Smooth muscle cell (in vitro differentiated cells): ENCODE measurements at regions not wholly inside any gene's neighbourhood (a gene's known extent, or its start where the extent isn't known, plus 50 kb on each side); places are given as distances from the start of the nearest gene placed in this dataset.

Experiments used
- DNase-seq: peaks from one replicate; lab custom pipeline; 2025; ENCODE audit not compliant: unreplicated experiment; lab: John Stamatoyannopoulos, UW
- H2AFZ ChIP-seq: fragments of 200-600 bp; sonication (generic); 2 replicates; pipeline ENCODE4 v1.6.0; 2016; ENCODE audit warnings: antibody characterized with exemption, low read depth, mild to moderate bottlenecking
- H3F3A ChIP-seq: fragments of 200-600 bp; sonication (generic); 2 replicates; pipeline ENCODE4 v1.6.0; 2017; ENCODE audit warnings: antibody characterized with exemption, low read depth
- H3K27ac ChIP-seq: fragments of 200-600 bp; sonication (generic); 2 replicates; pipeline ENCODE4 v1.5.1; 2016; ENCODE audit warnings: low read depth, mild to moderate bottlenecking
- H3K27me3 ChIP-seq: fragments of 200-600 bp; sonication (generic); 2 replicates; pipeline ENCODE4 v1.6.1; 2016; ENCODE audit warnings: low read depth, mild to moderate bottlenecking
- H3K36me3 ChIP-seq: fragments of 200-600 bp; sonication (generic); 2 replicates; pipeline ENCODE4 v1.5.1; 2016; ENCODE audit warnings: low read depth
- H3K4me1 ChIP-seq: fragments of 200-600 bp; sonication (generic); 2 replicates; pipeline ENCODE4 v1.5.1; 2016; ENCODE audit warnings: low read depth
- H3K4me2 ChIP-seq: fragments of 200-600 bp; sonication (generic); 2 replicates; pipeline ENCODE4 v1.6.0; 2016; ENCODE audit warnings: mild to moderate bottlenecking
- H3K4me3 ChIP-seq: fragments of 200-600 bp; sonication (generic); 2 replicates; pipeline ENCODE4 v1.5.1; 2016; ENCODE audit warnings: mild to moderate bottlenecking
- H3K79me2 ChIP-seq: fragments of 200-600 bp; sonication (generic); 2 replicates; pipeline ENCODE4 v1.6.0; 2016; ENCODE audit warnings: low read depth, mild to moderate bottlenecking
- H3K9ac ChIP-seq: fragments of 200-600 bp; sonication (generic); 2 replicates; pipeline ENCODE4 v1.6.0; 2016; ENCODE audit warnings: low read depth
- H3K9me3 ChIP-seq: fragments of 200-600 bp; sonication (generic); replicated peaks from 2 replicates; pipeline ENCODE4 v1.5.1; 2016; ENCODE audit warnings: low read depth
- H4K20me1 ChIP-seq: fragments of 200-600 bp; sonication (generic); 2 replicates; pipeline ENCODE4 v1.6.0; 2016; ENCODE audit warnings: low read depth
- CTCF ChIP-seq: fragments of 200-600 bp; sonication (generic); IDR thresholded peaks from 2 replicates; pipeline ENCODE4 v1.5.1; 2017; ENCODE audit warnings: borderline replicate concordance, mild to moderate bottlenecking, antibody characterized with exemption; ENCODE audit not compliant: insufficient read depth, poor library complexity, severe bottlenecking
- whole genome bisulfite sequencing: methylation state at CpG from one replicate; pipeline ENCODE4 v1.1.7; 2016; ENCODE audit warnings: low lambda C conversion rate; 5-methylcytosine and 5-hydroxymethylcytosine counted together

GRCh38 chr6:169380493-169380892, 126.8 kb upstream of the THBS2 start:
- WGBS: 81% methylated on average over 8 of the region's 8 CpGs
- no peaks in the 10 kb centered on the region for H3K4me1 ChIP-seq
- no peaks in the 10 kb centered on the region for H3K9me3 ChIP-seq
- H4K20me1 ChIP-seq: no peaks in the 10 kb centered on the region
- H3K36me3 ChIP-seq: no peaks in the 10 kb centered on the region
- no peak overlapping the region for H3K27ac ChIP-seq
- no peak overlapping the region for H3K4me2 ChIP-seq
- DNase-seq: no peak
- no peak for TF ChIP-seq CTCF
- no peak overlapping the region for H2AFZ ChIP-seq
- no peaks in the 10 kb centered on the region for H3F3A ChIP-seq
- no peaks in the 10 kb centered on the region for H3K79me2 ChIP-seq
- H3K27me3 ChIP-seq: no peaks in the 10 kb centered on the region
- no peak overlapping the region for H3K9ac ChIP-seq
- H3K4me3 ChIP-seq: no peak overlapping the region

GRCh38 chr6:169379495-169380070, 125.9 kb upstream of the THBS2 start:
- no peak overlapping the region for H3K9ac ChIP-seq
- H3K79me2 ChIP-seq: no peaks in the 10 kb centered on the region
- H3K4me2 ChIP-seq: no peak overlapping the region
- no peak for TF ChIP-seq CTCF
- H3F3A ChIP-seq: no peaks in the 10 kb centered on the region
- H3K4me3 ChIP-seq: no peak overlapping the region
- no peaks in the 10 kb centered on the region for H3K36me3 ChIP-seq
- H3K27me3 ChIP-seq: no peaks in the 10 kb centered on the region
- no peak overlapping the region for H2AFZ ChIP-seq
- H4K20me1 ChIP-seq: no peaks in the 10 kb centered on the region
- DNase-seq: no peak
- no peaks in the 10 kb centered on the region for H3K4me1 ChIP-seq
- 93% methylated on average over 18 of the region's 18 CpGs for WGBS
- H3K9me3 ChIP-seq: no peaks in the 10 kb centered on the region
- H3K27ac ChIP-seq: no peak overlapping the region

DNA sequence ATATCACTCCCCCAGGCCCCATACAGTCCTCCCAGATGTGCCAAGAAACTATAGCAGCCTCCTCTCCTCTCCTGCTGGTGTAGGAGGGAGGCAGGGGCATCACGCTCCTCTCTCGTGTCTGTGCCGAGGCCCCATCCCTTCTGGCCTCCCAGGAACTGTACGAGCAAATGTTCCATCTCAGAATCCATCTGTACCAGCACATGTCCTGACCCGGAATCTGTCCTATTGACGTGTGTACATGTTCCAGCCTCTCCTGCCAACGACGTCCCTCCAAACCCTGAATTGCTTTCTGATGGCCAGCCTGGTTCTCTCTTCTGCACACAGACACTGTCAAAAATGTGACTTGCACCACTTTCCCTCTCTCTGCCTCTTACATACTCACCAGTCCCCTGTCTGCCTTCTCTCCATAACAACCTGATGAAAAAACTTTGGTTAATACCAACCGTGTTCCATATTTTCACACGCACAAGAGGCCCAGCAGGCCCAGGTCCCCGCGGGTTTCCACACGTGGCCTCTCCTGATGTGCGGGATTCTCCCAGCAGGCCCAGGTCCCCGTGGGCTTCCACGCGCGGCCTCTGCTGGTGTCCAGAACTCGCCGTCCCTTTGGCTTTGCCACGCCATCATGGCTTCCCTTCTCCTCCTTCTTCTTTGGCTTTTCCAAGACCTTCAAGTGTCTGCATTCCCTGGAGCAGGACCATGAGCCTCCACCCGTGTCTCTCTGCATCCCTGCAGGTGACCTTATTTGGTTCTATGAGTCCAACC, 125.2 kb upstream of the THBS2 start:
- H4K20me1 ChIP-seq: no peaks in the 10 kb centered on the region
- DNase-seq: no peak
- no peaks in the 10 kb centered on the region for H3K4me1 ChIP-seq
- no peak overlapping the region for H2AFZ ChIP-seq
- H3K9me3 ChIP-seq: no peaks in the 10 kb centered on the region
- no peaks in the 10 kb centered on the region for H3K27me3 ChIP-seq
- H3K36me3 ChIP-seq: no peaks in the 10 kb centered on the region
- H3K4me2 ChIP-seq: no peak overlapping the region
- no peak overlapping the region for H3K4me3 ChIP-seq
- H3K79me2 ChIP-seq: no peaks in the 10 kb centered on the region
- 92% methylated on average over 22 of the region's 22 CpGs for WGBS
- no peak for TF ChIP-seq CTCF
- H3K27ac ChIP-seq: no peak overlapping the region
- H3F3A ChIP-seq: no peaks in the 10 kb centered on the region
- no peak overlapping the region for H3K9ac ChIP-seq

DNA sequence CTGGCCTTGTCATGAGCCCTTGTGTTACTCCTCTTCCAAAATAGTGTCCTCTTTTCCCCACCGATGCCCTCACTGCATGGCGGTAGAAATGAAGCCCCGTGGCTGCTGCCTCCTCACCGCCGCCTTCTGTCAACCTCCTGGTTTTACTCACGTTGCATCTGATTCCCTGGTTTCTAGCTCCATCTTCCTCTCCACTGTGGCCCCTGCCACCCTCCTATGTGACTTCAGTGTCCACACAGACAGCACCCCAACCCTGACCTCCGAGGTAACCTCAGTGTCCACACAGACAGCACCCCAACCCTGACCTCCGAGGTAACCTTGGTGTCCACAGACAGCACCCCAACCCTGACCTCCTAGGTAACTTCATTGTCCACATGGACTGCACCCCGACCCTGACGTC, 122.8 kb upstream of the THBS2 start:
- no peaks in the 10 kb centered on the region for H4K20me1 ChIP-seq
- H3K4me2 ChIP-seq: no peak overlapping the region
- 93% methylated on average over 10 of the region's 10 CpGs for WGBS
- no peaks in the 10 kb centered on the region for H3K79me2 ChIP-seq
- no peak overlapping the region for H3K4me3 ChIP-seq
- H3F3A ChIP-seq: no peaks in the 10 kb centered on the region
- DNase-seq: no peak
- H3K9ac ChIP-seq: no peak overlapping the region
- H3K27ac ChIP-seq: no peak overlapping the region
- H2AFZ ChIP-seq: no peak overlapping the region
- H3K27me3 ChIP-seq: no peaks in the 10 kb centered on the region
- no peaks in the 10 kb centered on the region for H3K9me3 ChIP-seq
- TF ChIP-seq CTCF: no peak
- no peaks in the 10 kb centered on the region for H3K4me1 ChIP-seq
- H3K36me3 ChIP-seq: no peaks in the 10 kb centered on the region
